Stomach (tissue), 4 donors: ENCODE measurements at regions not wholly inside any gene's neighbourhood (a gene's known extent, or its start where the extent isn't known, plus 50 kb on each side); places are given as distances from the start of the nearest gene placed in this dataset.

Source experiments
- POLR2AphosphoS5 ChIP-seq, 3 donors: sonication (generic); formaldehyde crosslinking; IDR thresholded peaks; one replicate each; pipeline ENCODE4 v1.6.1; 2016; ENCODE audit warnings: antibody characterized with exemption in 3 of 3
- TF ChIP-seq, protein P1 (sequence below), 7 experiments: fragments of 450-650 bp in 4 of 7; fragments of 200-600 bp in 3 of 7; sonication (generic) in 3 of 7; IDR thresholded peaks; one replicate each; pipeline ENCODE4 v1.5.1; 2016 to 2019; ENCODE audit warnings: antibody characterized with exemption in 7 of 7, control low read depth in 2 of 7, mild to moderate bottlenecking in 1 of 7

DNA sequence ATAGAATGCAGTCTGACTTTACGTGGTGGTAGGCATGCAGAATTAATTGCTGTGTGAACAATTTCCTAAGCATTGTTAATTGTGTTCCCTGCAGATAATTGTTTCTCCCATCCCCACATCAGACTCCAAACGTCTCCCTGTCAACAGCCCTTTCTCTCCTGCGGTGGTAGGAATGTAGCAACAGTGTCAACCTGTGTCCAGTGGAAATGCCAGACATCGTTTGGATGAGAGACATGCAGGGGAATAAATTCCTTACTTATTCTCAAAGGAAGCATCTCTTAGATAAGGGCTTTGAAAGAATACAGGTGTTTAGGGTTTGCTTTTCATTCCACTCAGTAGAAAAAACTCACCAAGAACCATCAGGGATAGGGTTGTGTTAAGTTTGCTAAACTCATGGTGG is 245.3 kb upstream of the WWC1 start:
- TF ChIP-seq, protein P1, sequence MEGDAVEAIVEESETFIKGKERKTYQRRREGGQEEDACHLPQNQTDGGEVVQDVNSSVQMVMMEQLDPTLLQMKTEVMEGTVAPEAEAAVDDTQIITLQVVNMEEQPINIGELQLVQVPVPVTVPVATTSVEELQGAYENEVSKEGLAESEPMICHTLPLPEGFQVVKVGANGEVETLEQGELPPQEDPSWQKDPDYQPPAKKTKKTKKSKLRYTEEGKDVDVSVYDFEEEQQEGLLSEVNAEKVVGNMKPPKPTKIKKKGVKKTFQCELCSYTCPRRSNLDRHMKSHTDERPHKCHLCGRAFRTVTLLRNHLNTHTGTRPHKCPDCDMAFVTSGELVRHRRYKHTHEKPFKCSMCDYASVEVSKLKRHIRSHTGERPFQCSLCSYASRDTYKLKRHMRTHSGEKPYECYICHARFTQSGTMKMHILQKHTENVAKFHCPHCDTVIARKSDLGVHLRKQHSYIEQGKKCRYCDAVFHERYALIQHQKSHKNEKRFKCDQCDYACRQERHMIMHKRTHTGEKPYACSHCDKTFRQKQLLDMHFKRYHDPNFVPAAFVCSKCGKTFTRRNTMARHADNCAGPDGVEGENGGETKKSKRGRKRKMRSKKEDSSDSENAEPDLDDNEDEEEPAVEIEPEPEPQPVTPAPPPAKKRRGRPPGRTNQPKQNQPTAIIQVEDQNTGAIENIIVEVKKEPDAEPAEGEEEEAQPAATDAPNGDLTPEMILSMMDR (IDR thresholded peaks at IDR 0.05): no peak
- no peak for TF ChIP-seq POLR2AphosphoS5 (IDR thresholded peaks at IDR 0.05)
